ENCODE measurements at regions not wholly inside any gene's neighbourhood (a gene's known extent, or its start where the extent isn't known, plus 50 kb on each side); places are given as distances from the start of the nearest gene placed in this dataset.
A peak's percentile ranks its signal among the peaks of the same experiment; 100 is the strongest.

- BruUV-seq (replicated peaks), result no TSS peak
- no peak overlapping the region for H3K4me3 ChIP-seq (replicated peaks in 1 of 3; ENCODE audit: insufficient read depth in 1 of 3, low read depth in 2 of 3, low read length in 3 of 3)
- no peaks in the 10 kb centered on the region for H3K4me1 ChIP-seq (ENCODE audit: insufficient read depth, low read length)
- H4K20me1 ChIP-seq (ENCODE audit: insufficient read depth, low read length), result no peaks in the 10 kb centered on the region
- FAIRE-seq, result no peak
- peaks cover 0 to 2% of the 10 kb centered on the region in 2 experiments; a peak in 1 of 5 replicates for H3K27me3 ChIP-seq (ENCODE audit: control insufficient read depth in 1 of 2, insufficient read depth in 2 of 2, low read length in 2 of 2)
- H3K27ac ChIP-seq (ENCODE audit: extremely low read length, insufficient read depth, low read length), result no peak overlapping the region
- no peaks in the 10 kb centered on the region for H3K9me3 ChIP-seq (ENCODE audit: low read length)
- H3K9ac ChIP-seq (ENCODE audit: insufficient read depth, low read depth, low read length), result no peak overlapping the region
- no peak overlapping the region for H2AFZ ChIP-seq (ENCODE audit: low read length)
- ChIA-PET POLR2A (no interaction called here), CTCF (ENCODE audit: low intra/inter-chr PET ratio, low total read pairs) (interaction anchor here (1.1 kb wide), 1 partner anchor 282 kb away, joined by 5 read pairs; no protein-coding TSS in a partner anchor)
- intact Hi-C loops (cut with micrococcal nuclease; ENCODE audit: unreplicated experiment), result loop anchor here (5.0 kb wide), 1 partner anchor 280 kb away; no protein-coding TSS in a partner anchor
- H3K79me2 ChIP-seq (ENCODE audit: insufficient read depth, low read length), result no peaks in the 10 kb centered on the region
- WGBS (ENCODE audit: low lambda C conversion rate), result 55% methylated on average over 1 of the region's 1 CpG
- in situ Hi-C loops (cut with HindIII; ENCODE audit: extremely low pct_ligation_motif_present, low pct_unique_long_range_greater_than_20kb), result loop anchor here (10.0 kb wide), 1 partner anchor 277 kb away; no protein-coding TSS in a partner anchor
- no peak for TF ChIP-seq SMARCE1 (IDR thresholded peaks at IDR 0.05; ENCODE audit: borderline replicate concordance)
- no peak for TF ChIP-seq NFIB (CRISPR knock-in tag; IDR thresholded peaks at IDR 0.05; ENCODE audit: borderline replicate concordance)
- TF ChIP-seq ZNF414 (CRISPR knock-in tag; IDR thresholded peaks at IDR 0.05), result no peak
- no peak for TF ChIP-seq GMEB2 (CRISPR knock-in tag; IDR thresholded peaks at IDR 0.05; ENCODE audit: low read depth)
- TF ChIP-seq ZNF777 (CRISPR knock-in tag; IDR thresholded peaks at IDR 0.05), result no peak
- no peak for DNase-seq (ENCODE audit: low spot score)
- no peak for ATAC-seq
- no peak overlapping the region for H3K4me2 ChIP-seq (ENCODE audit: low read depth, low read length)
- no peaks in the 10 kb centered on the region for H3K36me3 ChIP-seq (replicated peaks in 1 of 2; ENCODE audit: control insufficient read depth in 1 of 2, insufficient read depth in 2 of 2, low read length in 2 of 2)
Measured at GRCh38 chr11:116217441-116217840, 555.3 kb downstream of the BUD13 start.

GRCh38 chr11:116217006-116217405 is 555.8 kb downstream of the BUD13 start:
- in situ Hi-C loops (cut with HindIII; ENCODE audit: extremely low pct_ligation_motif_present, low pct_unique_long_range_greater_than_20kb) (loop anchor here (10.0 kb wide), 1 partner anchor 278 kb away; no protein-coding TSS in a partner anchor), intact Hi-C loops (cut with micrococcal nuclease; ENCODE audit: unreplicated experiment) (loop anchor here (5.0 kb wide), 1 partner anchor 280 kb away; no protein-coding TSS in a partner anchor)
- Histone ChIP-seq H3K27ac (ENCODE audit: extremely low read length, insufficient read depth, low read length) (no peak overlapping the region), H3K9ac (ENCODE audit: insufficient read depth, low read depth, low read length) (no peak overlapping the region), H3K27me3 (ENCODE audit: control insufficient read depth in 1 of 2, insufficient read depth in 2 of 2, low read length in 2 of 2) (peaks cover 0 to 2% of the 10 kb centered on the region in 2 experiments; a peak in 1 of 5 replicates), H3K36me3 (replicated peaks in 1 of 2; ENCODE audit: control insufficient read depth in 1 of 2, insufficient read depth in 2 of 2, low read length in 2 of 2) (no peaks in the 10 kb centered on the region), H3K79me2 (ENCODE audit: insufficient read depth, low read length) (no peaks in the 10 kb centered on the region), H3K4me3 (replicated peaks in 1 of 3; ENCODE audit: insufficient read depth in 1 of 3, low read depth in 2 of 3, low read length in 3 of 3) (no peak overlapping the region), H3K4me1 (ENCODE audit: insufficient read depth, low read length) (no peaks in the 10 kb centered on the region), H4K20me1 (ENCODE audit: insufficient read depth, low read length) (no peaks in the 10 kb centered on the region), H2AFZ (ENCODE audit: low read length) (no peak overlapping the region), H3K4me2 (ENCODE audit: low read depth, low read length) (no peak overlapping the region), H3K9me3 (ENCODE audit: low read length) (no peaks in the 10 kb centered on the region)
- 0% methylated on average over 6 of the region's 6 CpGs for WGBS (ENCODE audit: low lambda C conversion rate)
- no TSS peak for BruUV-seq (replicated peaks)
- DNase-seq (ENCODE audit: low spot score) (peak; percentile 34), ATAC-seq (peak; percentile 85), FAIRE-seq (peak; percentile 75)
- ChIA-PET CTCF (ENCODE audit: low intra/inter-chr PET ratio, low total read pairs) (interaction anchor here (0.7 to 1.1 kb wide), 2 partner anchors 60 to 282 kb away, joined by 5 to 6 read pairs; no protein-coding TSS in a partner anchor), POLR2A (no interaction called here)
- TF ChIP-seq ZNF12 (CRISPR knock-in tag; IDR thresholded peaks at IDR 0.05), result 0 out of 2 replicates have a peak, but pooled peaks have one; percentile 19
- TF ChIP-seq CTCF (CRISPR knock-in tag; IDR thresholded peaks at IDR 0.05), result peak; percentile 72
- TF ChIP-seq SAFB2 (CRISPR knock-in tag; IDR thresholded peaks at IDR 0.05; ENCODE audit: borderline replicate concordance, low read depth), result no peak
- TF ChIP-seq ZEB1 (IDR thresholded peaks at IDR 0.05; ENCODE audit: insufficient replicate concordance, low read depth), result no peak
- TF ChIP-seq GATAD1 (CRISPR knock-in tag; IDR thresholded peaks at IDR 0.05), result no peak
- TF ChIP-seq ZNF546 (CRISPR knock-in tag; conservative IDR thresholded peaks at IDR 0.05), result no peak
- peak; percentile 44 for TF ChIP-seq STAG1 (CRISPR knock-in tag; IDR thresholded peaks at IDR 0.05)
- TF ChIP-seq SMC3 (IDR thresholded peaks at IDR 0.05; ENCODE audit: low read length), result peak; percentile 68; the same call in 1 of the 2 replicates
- peak; percentile 35 for TF ChIP-seq XRCC5 (optimal IDR thresholded peaks at IDR 0.05; ENCODE audit: low read length)

All from HepG2 (cell line).